ENCODE measurements at regions not wholly inside any gene's neighbourhood (a gene's known extent, or its start where the extent isn't known, plus 50 kb on each side); places are given as distances from the start of the nearest gene placed in this dataset.

DNA sequence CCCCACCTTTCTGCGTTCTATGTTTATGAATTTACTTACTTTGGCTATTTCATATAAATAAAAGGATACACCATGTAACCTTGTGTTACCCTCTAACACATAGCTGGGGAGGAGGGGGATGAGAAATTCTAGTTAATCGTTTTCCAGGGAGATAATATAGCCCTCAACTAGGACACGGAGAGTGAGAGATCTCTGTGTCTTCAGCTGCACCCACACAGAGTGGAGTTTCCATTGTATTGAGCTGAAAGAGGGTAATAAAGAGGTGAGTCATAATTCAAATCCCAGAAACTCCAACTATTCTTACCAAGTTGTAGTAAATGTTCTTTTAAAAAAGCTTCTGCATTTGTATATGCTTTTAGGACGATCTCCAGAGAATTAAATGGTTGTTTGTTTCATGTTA, 110.1 kb upstream of the SULT1C3 start:
- TF ChIP-seq POLR2AphosphoS5 (IDR thresholded peaks at IDR 0.05) (no peak), POLR2A (IDR thresholded peaks at IDR 0.05; ENCODE audit: low read depth) (no peak), EP300 (IDR thresholded peaks at IDR 0.05) (no peak)
- TF ChIP-seq, protein P1, sequence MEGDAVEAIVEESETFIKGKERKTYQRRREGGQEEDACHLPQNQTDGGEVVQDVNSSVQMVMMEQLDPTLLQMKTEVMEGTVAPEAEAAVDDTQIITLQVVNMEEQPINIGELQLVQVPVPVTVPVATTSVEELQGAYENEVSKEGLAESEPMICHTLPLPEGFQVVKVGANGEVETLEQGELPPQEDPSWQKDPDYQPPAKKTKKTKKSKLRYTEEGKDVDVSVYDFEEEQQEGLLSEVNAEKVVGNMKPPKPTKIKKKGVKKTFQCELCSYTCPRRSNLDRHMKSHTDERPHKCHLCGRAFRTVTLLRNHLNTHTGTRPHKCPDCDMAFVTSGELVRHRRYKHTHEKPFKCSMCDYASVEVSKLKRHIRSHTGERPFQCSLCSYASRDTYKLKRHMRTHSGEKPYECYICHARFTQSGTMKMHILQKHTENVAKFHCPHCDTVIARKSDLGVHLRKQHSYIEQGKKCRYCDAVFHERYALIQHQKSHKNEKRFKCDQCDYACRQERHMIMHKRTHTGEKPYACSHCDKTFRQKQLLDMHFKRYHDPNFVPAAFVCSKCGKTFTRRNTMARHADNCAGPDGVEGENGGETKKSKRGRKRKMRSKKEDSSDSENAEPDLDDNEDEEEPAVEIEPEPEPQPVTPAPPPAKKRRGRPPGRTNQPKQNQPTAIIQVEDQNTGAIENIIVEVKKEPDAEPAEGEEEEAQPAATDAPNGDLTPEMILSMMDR (IDR thresholded peaks at IDR 0.05): no peak

All from esophagus muscularis mucosa (tissue), 4 donors.